ENCODE measurements at regions not wholly inside any gene's neighbourhood (a gene's known extent, or its start where the extent isn't known, plus 50 kb on each side); places are given as distances from the start of the nearest gene placed in this dataset.

GRCh38 chr6:159505140-159505922 lies 187.7 kb downstream of the SOD2 start:
- Histone ChIP-seq H3K4me1 (no peaks in the 10 kb centered on the region), H3K4me3 (no peak overlapping the region), H3K9me3 (no peaks in the 10 kb centered on the region), H3K27ac (no peak overlapping the region), H3K27me3 (no peaks in the 10 kb centered on the region), H3K36me3 (no peaks in the 10 kb centered on the region)
- TF ChIP-seq POLR2A (IDR thresholded peaks at IDR 0.05) (no peak), CTCF (IDR thresholded peaks at IDR 0.05) (no peak)
- no peak for DNase-seq

GRCh38 chr6:159501558-159501957 lies 191.5 kb downstream of the SOD2 start:
- no peak for DNase-seq
- no peaks in the 10 kb centered on the region for H3K27me3 ChIP-seq
- no peaks in the 10 kb centered on the region for H3K4me1 ChIP-seq
- H3K36me3 ChIP-seq: no peaks in the 10 kb centered on the region
- H3K9me3 ChIP-seq: no peaks in the 10 kb centered on the region
- H3K27ac ChIP-seq: no peak overlapping the region
- H3K4me3 ChIP-seq: no peak overlapping the region
- TF ChIP-seq CTCF (IDR thresholded peaks at IDR 0.05) (no peak), POLR2A (IDR thresholded peaks at IDR 0.05) (no peak)

- H3K4me1 ChIP-seq: no peaks in the 10 kb centered on the region
- no peak overlapping the region for H3K4me3 ChIP-seq
- no peak for DNase-seq
- no peaks in the 10 kb centered on the region for H3K27me3 ChIP-seq
- TF ChIP-seq POLR2A (IDR thresholded peaks at IDR 0.05) (no peak), CTCF (IDR thresholded peaks at IDR 0.05) (no peak)
- H3K9me3 ChIP-seq: no peaks in the 10 kb centered on the region
- no peak overlapping the region for H3K27ac ChIP-seq
- no peaks in the 10 kb centered on the region for H3K36me3 ChIP-seq
Observed at GRCh38 chr6:159499034-159499433, 194.0 kb downstream of the SOD2 start.

- H3K4me3 ChIP-seq: no peak overlapping the region
- no peak for DNase-seq
- no peaks in the 10 kb centered on the region for H3K9me3 ChIP-seq
- H3K36me3 ChIP-seq: no peaks in the 10 kb centered on the region
- H3K27me3 ChIP-seq: no peaks in the 10 kb centered on the region
- H3K4me1 ChIP-seq: no peaks in the 10 kb centered on the region
- no peak for TF ChIP-seq CTCF (IDR thresholded peaks at IDR 0.05)
- no peak for TF ChIP-seq POLR2A (IDR thresholded peaks at IDR 0.05)
- no peak overlapping the region for H3K27ac ChIP-seq
Observed at GRCh38 chr6:159494586-159494972, 198.5 kb downstream of the SOD2 start.

GRCh38 chr6:159493898-159494585 lies 199.0 kb downstream of the SOD2 start:
- Histone ChIP-seq H3K27me3 (no peaks in the 10 kb centered on the region), H3K4me1 (no peaks in the 10 kb centered on the region), H3K36me3 (no peaks in the 10 kb centered on the region), H3K4me3 (no peak overlapping the region), H3K27ac (no peak overlapping the region), H3K9me3 (no peaks in the 10 kb centered on the region)
- no peak for DNase-seq
- TF ChIP-seq CTCF (IDR thresholded peaks at IDR 0.05) (no peak), POLR2A (IDR thresholded peaks at IDR 0.05) (no peak)
